ENCODE measurements at regions not wholly inside any gene's neighbourhood (a gene's known extent, or its start where the extent isn't known, plus 50 kb on each side); places are given as distances from the start of the nearest gene placed in this dataset.

DNA sequence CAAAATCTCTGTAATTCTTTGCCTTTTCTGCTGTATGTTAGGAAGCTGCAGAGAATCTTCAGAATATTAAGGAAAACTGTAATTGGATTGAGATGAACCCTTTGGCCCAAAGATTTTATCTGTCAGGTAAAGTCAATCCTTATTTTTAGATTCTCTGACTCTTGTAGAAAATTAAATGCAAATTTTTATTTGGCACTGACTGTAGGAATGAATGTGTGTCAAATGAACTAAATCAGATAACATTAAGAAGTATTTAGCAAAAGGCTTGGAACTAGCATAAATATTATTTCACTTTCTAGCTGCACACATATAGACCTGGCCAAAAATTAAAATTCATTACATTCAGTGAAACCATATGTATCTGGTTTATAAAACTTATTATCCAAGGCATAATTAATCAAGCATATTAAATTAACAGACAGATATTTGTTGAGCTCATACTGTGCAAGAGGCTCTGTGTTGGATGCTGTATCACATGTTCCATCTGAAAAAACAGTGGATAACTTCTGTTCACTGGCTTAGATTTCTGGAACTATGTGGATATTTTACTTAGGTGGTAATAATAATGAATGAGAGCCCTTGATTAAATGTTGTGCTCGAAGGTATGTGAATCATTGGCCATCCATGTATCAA is 124.8 kb downstream of the HDGFL1 start:
- H3K9me2 ChIP-seq (ENCODE audit: low read depth, low read length): no peaks in the 10 kb centered on the region
- no peaks in the 10 kb centered on the region for H3K27me3 ChIP-seq (ENCODE audit: insufficient read depth, low read length)
- no peaks in the 10 kb centered on the region for H3K9me3 ChIP-seq (ENCODE audit: low read length)
- no peaks in the 10 kb centered on the region for H4K20me1 ChIP-seq (ENCODE audit: insufficient read depth, low read length)
- H3K4me1 ChIP-seq (ENCODE audit: insufficient read depth, low read length, severe bottlenecking): no peaks in the 10 kb centered on the region
- no peak overlapping the region for H3K4me3 ChIP-seq (ENCODE audit: low read depth, low read length, poor library complexity, severe bottlenecking)
- no peaks in the 10 kb centered on the region for H3K36me3 ChIP-seq (ENCODE audit: insufficient read depth, low read length)
- H3K4me2 ChIP-seq (ENCODE audit: low read length): no peak overlapping the region
- no peak overlapping the region for H3K27ac ChIP-seq (ENCODE audit: low read depth, low read length, poor library complexity, severe bottlenecking)
- no peak overlapping the region; the same call in 1 of the 2 replicates for H2AFZ ChIP-seq (ENCODE audit: low read length)
- no peak for TF ChIP-seq EZH2 (IDR thresholded peaks at IDR 0.05; ENCODE audit: borderline replicate concordance, low read length)
- TF ChIP-seq, protein P1, sequence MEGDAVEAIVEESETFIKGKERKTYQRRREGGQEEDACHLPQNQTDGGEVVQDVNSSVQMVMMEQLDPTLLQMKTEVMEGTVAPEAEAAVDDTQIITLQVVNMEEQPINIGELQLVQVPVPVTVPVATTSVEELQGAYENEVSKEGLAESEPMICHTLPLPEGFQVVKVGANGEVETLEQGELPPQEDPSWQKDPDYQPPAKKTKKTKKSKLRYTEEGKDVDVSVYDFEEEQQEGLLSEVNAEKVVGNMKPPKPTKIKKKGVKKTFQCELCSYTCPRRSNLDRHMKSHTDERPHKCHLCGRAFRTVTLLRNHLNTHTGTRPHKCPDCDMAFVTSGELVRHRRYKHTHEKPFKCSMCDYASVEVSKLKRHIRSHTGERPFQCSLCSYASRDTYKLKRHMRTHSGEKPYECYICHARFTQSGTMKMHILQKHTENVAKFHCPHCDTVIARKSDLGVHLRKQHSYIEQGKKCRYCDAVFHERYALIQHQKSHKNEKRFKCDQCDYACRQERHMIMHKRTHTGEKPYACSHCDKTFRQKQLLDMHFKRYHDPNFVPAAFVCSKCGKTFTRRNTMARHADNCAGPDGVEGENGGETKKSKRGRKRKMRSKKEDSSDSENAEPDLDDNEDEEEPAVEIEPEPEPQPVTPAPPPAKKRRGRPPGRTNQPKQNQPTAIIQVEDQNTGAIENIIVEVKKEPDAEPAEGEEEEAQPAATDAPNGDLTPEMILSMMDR (IDR thresholded peaks at IDR 0.05; ENCODE audit: low read length): no peak
- no peak overlapping the region for H3K9ac ChIP-seq (ENCODE audit: low read length)
- no peaks in the 10 kb centered on the region for H3K79me2 ChIP-seq (ENCODE audit: insufficient read depth, low read length)
- H3F3A ChIP-seq (ENCODE audit: insufficient read depth, low read length): no peaks in the 10 kb centered on the region; the same call in 1 of the 2 replicates

DNA sequence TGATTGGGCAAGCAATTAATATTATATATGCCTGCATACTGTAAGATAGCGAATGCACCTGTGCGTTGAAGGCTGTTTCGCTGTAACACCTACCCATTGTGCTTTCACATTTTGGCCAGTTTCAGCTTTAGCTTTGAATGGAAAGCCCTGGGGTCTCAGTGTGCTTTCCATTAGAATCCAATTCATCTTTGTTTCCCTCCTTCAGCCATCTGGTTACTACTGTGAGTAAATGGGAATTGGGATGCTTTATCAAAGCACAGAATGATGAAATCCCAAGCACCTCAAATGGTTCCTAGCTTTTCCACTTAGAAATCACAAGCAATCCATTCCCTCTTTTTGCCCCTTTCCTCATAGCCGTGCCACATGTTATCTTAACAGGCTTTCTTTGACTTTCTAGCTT is 127.1 kb downstream of the HDGFL1 start:
- Histone ChIP-seq H4K20me1 (ENCODE audit: insufficient read depth, low read length) (no peaks in the 10 kb centered on the region), H3K9ac (ENCODE audit: low read length) (no peak overlapping the region), H3K4me1 (ENCODE audit: insufficient read depth, low read length, severe bottlenecking) (no peaks in the 10 kb centered on the region), H3K9me2 (ENCODE audit: low read depth, low read length) (no peaks in the 10 kb centered on the region), H3K9me3 (ENCODE audit: low read length) (no peaks in the 10 kb centered on the region), H2AFZ (ENCODE audit: low read length) (no peak overlapping the region), H3K79me2 (ENCODE audit: insufficient read depth, low read length) (no peaks in the 10 kb centered on the region), H3K36me3 (ENCODE audit: insufficient read depth, low read length) (no peaks in the 10 kb centered on the region), H3F3A (ENCODE audit: insufficient read depth, low read length) (no peaks in the 10 kb centered on the region; the same call in 1 of the 2 replicates), H3K4me3 (ENCODE audit: low read depth, low read length, poor library complexity, severe bottlenecking) (no peak overlapping the region), H3K27me3 (ENCODE audit: insufficient read depth, low read length) (no peaks in the 10 kb centered on the region), H3K4me2 (ENCODE audit: low read length) (no peak overlapping the region), H3K27ac (ENCODE audit: low read depth, low read length, poor library complexity, severe bottlenecking) (no peak overlapping the region)
- TF ChIP-seq, protein P1 (IDR thresholded peaks at IDR 0.05; ENCODE audit: low read length): no peak
- no peak for TF ChIP-seq EZH2 (IDR thresholded peaks at IDR 0.05; ENCODE audit: borderline replicate concordance, low read length)

DNA sequence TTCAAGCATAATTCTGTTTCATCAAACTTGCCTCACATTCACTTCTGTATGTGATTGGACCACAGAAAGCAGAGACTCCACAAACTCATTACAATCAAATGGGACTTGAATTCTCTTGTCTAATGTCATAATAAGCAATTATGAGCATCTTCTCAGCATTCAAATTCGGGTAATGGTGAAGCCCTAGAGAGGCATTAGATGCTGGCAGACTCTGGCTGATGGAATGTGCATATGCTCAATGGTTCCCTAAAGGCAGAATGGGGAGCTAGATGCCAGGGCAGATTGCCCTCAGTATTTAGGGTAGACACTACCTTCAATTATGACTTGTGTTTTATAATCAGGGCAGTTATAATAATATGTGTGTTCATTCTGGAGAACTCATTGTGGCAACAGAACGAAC is 127.9 kb downstream of the HDGFL1 start:
- H3K9me2 ChIP-seq (ENCODE audit: low read depth, low read length): no peaks in the 10 kb centered on the region
- no peak overlapping the region for H3K4me2 ChIP-seq (ENCODE audit: low read length)
- no peaks in the 10 kb centered on the region; the same call in 1 of the 2 replicates for H3F3A ChIP-seq (ENCODE audit: insufficient read depth, low read length)
- no peaks in the 10 kb centered on the region for H3K79me2 ChIP-seq (ENCODE audit: insufficient read depth, low read length)
- no peaks in the 10 kb centered on the region for H3K36me3 ChIP-seq (ENCODE audit: insufficient read depth, low read length)
- no peaks in the 10 kb centered on the region for H3K4me1 ChIP-seq (ENCODE audit: insufficient read depth, low read length, severe bottlenecking)
- no peaks in the 10 kb centered on the region for H4K20me1 ChIP-seq (ENCODE audit: insufficient read depth, low read length)
- TF ChIP-seq, protein P1 (IDR thresholded peaks at IDR 0.05; ENCODE audit: low read length): no peak
- TF ChIP-seq EZH2 (IDR thresholded peaks at IDR 0.05; ENCODE audit: borderline replicate concordance, low read length): no peak
- no peaks in the 10 kb centered on the region for H3K9me3 ChIP-seq (ENCODE audit: low read length)
- no peak overlapping the region for H3K4me3 ChIP-seq (ENCODE audit: low read depth, low read length, poor library complexity, severe bottlenecking)
- H3K9ac ChIP-seq (ENCODE audit: low read length): no peak overlapping the region
- H3K27me3 ChIP-seq (ENCODE audit: insufficient read depth, low read length): no peaks in the 10 kb centered on the region
- H3K27ac ChIP-seq (ENCODE audit: low read depth, low read length, poor library complexity, severe bottlenecking): no peak overlapping the region
- no peak overlapping the region for H2AFZ ChIP-seq (ENCODE audit: low read length)

Measured in OCI-LY1 (cell line).